GM19193 (cell line): ENCODE measurements at regions not wholly inside any gene's neighbourhood (a gene's known extent, or its start where the extent isn't known, plus 50 kb on each side); places are given as distances from the start of the nearest gene placed in this dataset.

Experiments used
- POLR2A ChIP-seq: IDR thresholded peaks from 4 replicates; pipeline ENCODE4 v1.6.1; 2011; ENCODE audit not compliant: insufficient read depth, insufficient read length; ENCODE audit errors: extremely low read depth

GRCh38 chr12:107512391-107512790 lies 173.2 kb upstream of the PWP1 start:
- TF ChIP-seq POLR2A: no peak

GRCh38 chr12:107513184-107513583 lies 172.4 kb upstream of the PWP1 start:
- no peak for TF ChIP-seq POLR2A

GRCh38 chr12:107513636-107514400 lies 171.8 kb upstream of the PWP1 start:
- no peak for TF ChIP-seq POLR2A

GRCh38 chr12:107514887-107515445 lies 170.6 kb upstream of the PWP1 start:
- no peak for TF ChIP-seq POLR2A

GRCh38 chr12:107515446-107515958 lies 170.1 kb upstream of the PWP1 start:
- no peak for TF ChIP-seq POLR2A

GRCh38 chr12:107518868-107519267 lies 166.7 kb upstream of the PWP1 start:
- no peak for TF ChIP-seq POLR2A

- no peak for TF ChIP-seq POLR2A
These were observed 165.4 kb upstream of the PWP1 start for GRCh38 chr12:107519906-107520859.

- TF ChIP-seq POLR2A: no peak
These were observed 163.7 kb upstream of the PWP1 start for GRCh38 chr12:107521826-107522355.

GRCh38 chr12:107522692-107523477 lies 162.7 kb upstream of the PWP1 start:
- TF ChIP-seq POLR2A: no peak

- no peak for TF ChIP-seq POLR2A
These were observed 161.6 kb upstream of the PWP1 start for GRCh38 chr12:107523775-107524535.

GRCh38 chr12:107525063-107525718 lies 160.4 kb upstream of the PWP1 start:
- TF ChIP-seq POLR2A: no peak

- no peak for TF ChIP-seq POLR2A
These were observed 159.7 kb upstream of the PWP1 start for GRCh38 chr12:107525719-107526554.
